Osteoblast (primary cell): ENCODE measurements at regions not wholly inside any gene's neighbourhood (a gene's known extent, or its start where the extent isn't known, plus 50 kb on each side); places are given as distances from the start of the nearest gene placed in this dataset.

Experiments
- DNase-seq: peaks from one replicate; pipeline ENCODE4 v3.0.0; 2011; ENCODE audit warnings: low spot score, mixed read lengths; ENCODE audit not compliant: insufficient read length; ENCODE audit errors: missing footprints
- H2AFZ ChIP-seq: 2 replicates; pipeline ENCODE4 v1.6.0; 2011; ENCODE audit warnings: mild to moderate bottlenecking, low read length
- H3K27ac ChIP-seq: 2 replicates; pipeline ENCODE4 v1.5.1; 2011; ENCODE audit warnings: mild to moderate bottlenecking, low read depth, low read length, moderate library complexity
- H3K27me3 ChIP-seq: 2 replicates; pipeline ENCODE4 v1.6.0; 2012; ENCODE audit warnings: mild to moderate bottlenecking, control low read depth, inconsistent platforms, low read length, moderate library complexity; ENCODE audit not compliant: insufficient read depth
- H3K36me3 ChIP-seq: 2 replicates; pipeline ENCODE4 v1.5.1; 2011; ENCODE audit warnings: mild to moderate bottlenecking, low read length, control low read depth, moderate library complexity; ENCODE audit not compliant: insufficient read depth
- H3K4me1 ChIP-seq: 2 replicates; pipeline ENCODE4 v1.5.1; 2011; ENCODE audit warnings: mild to moderate bottlenecking, low read length, control low read depth, moderate library complexity; ENCODE audit not compliant: insufficient read depth
- H3K4me2 ChIP-seq: 2 replicates; pipeline ENCODE4 v1.6.0; 2011; ENCODE audit warnings: mild to moderate bottlenecking, low read length; ENCODE audit not compliant: insufficient read depth
- H3K4me3 ChIP-seq: fragments of 200-600 bp; sonication (generic); 3 replicates; pipeline ENCODE4 v1.5.1; 2012; ENCODE audit warnings: mild to moderate bottlenecking, low read length, inconsistent platforms; ENCODE audit not compliant: insufficient read depth
- H3K79me2 ChIP-seq: 2 replicates; pipeline ENCODE4 v1.6.0; 2012; ENCODE audit warnings: mild to moderate bottlenecking, low read length, control low read depth, inconsistent platforms; ENCODE audit not compliant: insufficient read depth
- H3K9me3 ChIP-seq: 2 replicates; pipeline ENCODE4 v1.5.1; 2011; ENCODE audit warnings: low read depth, low read length, control low read depth
- H4K20me1 ChIP-seq: 2 replicates; pipeline ENCODE4 v1.6.0; 2012; ENCODE audit warnings: mild to moderate bottlenecking, low read length, control low read depth; ENCODE audit not compliant: insufficient read depth
- TF ChIP-seq, protein P1 (sequence below): IDR thresholded peaks from 2 replicates; pipeline ENCODE4 v1.5.1; 2011; ENCODE audit warnings: mild to moderate bottlenecking, low read depth, low read length, moderate library complexity; ENCODE audit errors: extremely low read depth

DNA sequence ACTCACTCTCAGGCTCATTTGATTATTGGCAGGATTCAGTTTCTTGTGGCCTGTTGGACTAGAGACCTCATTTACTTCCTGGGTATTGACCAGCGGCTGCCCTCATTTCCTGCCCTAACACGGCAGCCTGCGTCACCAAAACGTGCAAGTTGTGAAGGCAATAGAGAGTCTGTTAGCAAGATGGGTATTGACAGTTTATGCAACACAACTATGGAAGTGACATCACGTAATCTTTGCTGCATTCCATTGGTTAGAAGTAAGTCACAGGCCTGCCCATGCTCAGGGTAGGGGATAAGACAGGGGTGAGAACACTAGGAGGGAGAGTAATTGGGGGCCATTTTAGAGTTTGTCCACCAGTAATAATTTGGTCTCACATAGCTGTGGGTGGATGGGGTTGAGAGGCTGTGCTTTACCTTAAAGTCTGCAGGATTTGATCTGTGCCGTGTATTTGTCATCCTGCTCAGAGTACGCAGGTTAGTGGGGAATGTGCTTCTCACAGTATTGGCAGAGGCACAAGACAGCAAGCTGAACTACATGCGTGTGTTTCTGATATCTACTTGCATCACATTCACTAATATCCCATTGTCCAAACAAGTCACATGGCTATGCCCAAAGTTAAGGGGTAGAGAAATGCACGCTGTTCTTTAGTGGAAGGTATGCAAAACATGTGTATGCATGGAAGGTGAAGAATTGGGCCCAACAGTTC is 83.3 kb downstream of the EDEM1 start:
- no peak overlapping the region for H3K4me3 ChIP-seq
- TF ChIP-seq, protein P1, sequence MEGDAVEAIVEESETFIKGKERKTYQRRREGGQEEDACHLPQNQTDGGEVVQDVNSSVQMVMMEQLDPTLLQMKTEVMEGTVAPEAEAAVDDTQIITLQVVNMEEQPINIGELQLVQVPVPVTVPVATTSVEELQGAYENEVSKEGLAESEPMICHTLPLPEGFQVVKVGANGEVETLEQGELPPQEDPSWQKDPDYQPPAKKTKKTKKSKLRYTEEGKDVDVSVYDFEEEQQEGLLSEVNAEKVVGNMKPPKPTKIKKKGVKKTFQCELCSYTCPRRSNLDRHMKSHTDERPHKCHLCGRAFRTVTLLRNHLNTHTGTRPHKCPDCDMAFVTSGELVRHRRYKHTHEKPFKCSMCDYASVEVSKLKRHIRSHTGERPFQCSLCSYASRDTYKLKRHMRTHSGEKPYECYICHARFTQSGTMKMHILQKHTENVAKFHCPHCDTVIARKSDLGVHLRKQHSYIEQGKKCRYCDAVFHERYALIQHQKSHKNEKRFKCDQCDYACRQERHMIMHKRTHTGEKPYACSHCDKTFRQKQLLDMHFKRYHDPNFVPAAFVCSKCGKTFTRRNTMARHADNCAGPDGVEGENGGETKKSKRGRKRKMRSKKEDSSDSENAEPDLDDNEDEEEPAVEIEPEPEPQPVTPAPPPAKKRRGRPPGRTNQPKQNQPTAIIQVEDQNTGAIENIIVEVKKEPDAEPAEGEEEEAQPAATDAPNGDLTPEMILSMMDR, result no peak
- no peak for DNase-seq
- no peaks in the 10 kb centered on the region for H3K4me1 ChIP-seq
- H2AFZ ChIP-seq, result no peak overlapping the region
- no peaks in the 10 kb centered on the region for H3K36me3 ChIP-seq
- H3K9me3 ChIP-seq, result no peaks in the 10 kb centered on the region
- no peaks in the 10 kb centered on the region for H4K20me1 ChIP-seq
- no peaks in the 10 kb centered on the region for H3K27me3 ChIP-seq
- no peaks in the 10 kb centered on the region for H3K79me2 ChIP-seq
- H3K27ac ChIP-seq, result no peak overlapping the region
- no peak overlapping the region for H3K4me2 ChIP-seq

DNA sequence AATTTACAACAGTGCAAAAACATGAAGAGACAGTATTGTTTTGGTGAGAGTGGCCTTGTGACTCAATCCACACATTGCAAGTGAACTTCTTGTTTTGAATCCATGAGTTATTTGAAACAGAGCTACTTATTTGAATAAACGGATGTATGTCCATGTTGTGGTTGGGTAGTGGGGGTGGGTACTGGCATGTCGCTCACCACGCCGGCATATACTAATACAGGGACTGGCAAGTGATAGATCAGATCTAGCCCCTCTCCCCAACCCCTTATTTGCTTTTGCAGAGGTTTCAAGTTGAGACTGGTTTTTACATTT is 83.8 kb downstream of the EDEM1 start:
- TF ChIP-seq, protein P1, result no peak
- no peak overlapping the region for H3K27ac ChIP-seq
- H2AFZ ChIP-seq, result no peak overlapping the region
- H3K79me2 ChIP-seq, result no peaks in the 10 kb centered on the region
- no peak overlapping the region for H3K4me2 ChIP-seq
- no peaks in the 10 kb centered on the region for H3K27me3 ChIP-seq
- no peaks in the 10 kb centered on the region for H3K4me1 ChIP-seq
- DNase-seq, result no peak
- H4K20me1 ChIP-seq, result no peaks in the 10 kb centered on the region
- H3K4me3 ChIP-seq, result no peak overlapping the region
- H3K9me3 ChIP-seq, result no peaks in the 10 kb centered on the region
- no peaks in the 10 kb centered on the region for H3K36me3 ChIP-seq

DNA sequence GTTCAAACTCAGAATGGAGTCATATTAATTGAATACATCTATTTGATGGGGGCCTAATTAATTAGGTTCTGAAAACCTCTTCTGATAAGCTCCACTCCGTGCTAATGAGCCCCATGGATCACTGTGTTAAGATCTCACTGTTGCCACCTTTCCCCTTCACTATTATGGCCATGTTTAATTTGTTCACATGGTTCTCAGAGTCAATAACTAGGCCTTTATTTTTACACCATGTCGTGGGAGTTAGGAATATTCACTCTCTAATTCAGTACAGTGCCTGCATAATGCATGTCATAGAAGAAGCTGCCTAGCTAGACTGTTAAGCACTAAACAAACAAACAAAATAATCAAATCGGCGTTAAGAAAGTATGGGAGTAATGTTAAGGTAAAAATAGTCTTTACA is 84.9 kb downstream of the EDEM1 start:
- TF ChIP-seq, protein P1, result no peak
- no peak for DNase-seq
- H3K4me1 ChIP-seq, result no peaks in the 10 kb centered on the region
- no peaks in the 10 kb centered on the region for H3K36me3 ChIP-seq
- no peak overlapping the region for H3K4me2 ChIP-seq
- H3K9me3 ChIP-seq, result no peaks in the 10 kb centered on the region
- no peaks in the 10 kb centered on the region for H4K20me1 ChIP-seq
- no peaks in the 10 kb centered on the region for H3K79me2 ChIP-seq
- H3K27ac ChIP-seq, result no peak overlapping the region
- H3K4me3 ChIP-seq, result no peak overlapping the region
- no peaks in the 10 kb centered on the region for H3K27me3 ChIP-seq
- no peak overlapping the region for H2AFZ ChIP-seq

DNA sequence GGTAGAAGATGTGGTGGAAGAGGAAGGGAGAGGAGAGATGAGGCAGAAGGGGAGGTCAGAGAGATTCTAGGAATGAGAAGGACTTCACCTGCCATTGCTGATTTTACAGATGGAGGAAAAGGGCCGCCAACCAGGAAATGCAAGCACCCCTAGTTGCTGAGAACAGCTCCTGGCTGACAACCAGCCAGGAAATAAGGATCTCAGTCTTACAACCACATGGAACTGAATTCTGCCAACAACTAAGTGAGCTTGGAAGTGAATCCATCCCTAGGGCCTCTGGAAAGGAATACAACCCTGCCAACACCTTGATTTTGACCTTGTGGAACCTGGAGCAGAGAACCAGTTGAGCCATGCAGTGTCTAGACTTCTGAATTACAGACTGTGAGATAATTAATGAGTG is 86.6 kb downstream of the EDEM1 start:
- H2AFZ ChIP-seq, result no peak overlapping the region
- no peaks in the 10 kb centered on the region for H3K79me2 ChIP-seq
- H3K27me3 ChIP-seq, result no peaks in the 10 kb centered on the region
- no peak overlapping the region for H3K27ac ChIP-seq
- H3K9me3 ChIP-seq, result no peaks in the 10 kb centered on the region
- no peak for DNase-seq
- TF ChIP-seq, protein P1, result no peak
- H3K4me3 ChIP-seq, result no peak overlapping the region
- H3K4me2 ChIP-seq, result no peak overlapping the region
- H3K36me3 ChIP-seq, result no peaks in the 10 kb centered on the region
- no peaks in the 10 kb centered on the region for H4K20me1 ChIP-seq
- H3K4me1 ChIP-seq, result no peaks in the 10 kb centered on the region
